DND-41 (cell line): ENCODE measurements at regions not wholly inside any gene's neighbourhood (a gene's known extent, or its start where the extent isn't known, plus 50 kb on each side); places are given as distances from the start of the nearest gene placed in this dataset.

Experiments used
- CTCF ChIP-seq: IDR thresholded peaks from 2 replicates; pipeline ENCODE4 v1.5.1; 2012; ENCODE audit warnings: borderline replicate concordance, low read length, moderate library complexity, mild to moderate bottlenecking; ENCODE audit not compliant: poor library complexity, severe bottlenecking; ENCODE audit errors: extremely low read depth
- EZH2 ChIP-seq: IDR thresholded peaks from 3 replicates; pipeline ENCODE4 v1.6.1; 2012; ENCODE audit warnings: borderline replicate concordance, low read depth, mild to moderate bottlenecking, moderate library complexity, low read length, inconsistent platforms; ENCODE audit not compliant: severe bottlenecking

- TF ChIP-seq CTCF (no peak), EZH2 (no peak)
Measured at GRCh38 chr11:134666273-134667174, 254.5 kb upstream of the B3GAT1 start.
